Body of pancreas (tissue), 4 donors: ENCODE measurements at regions not wholly inside any gene's neighbourhood (a gene's known extent, or its start where the extent isn't known, plus 50 kb on each side); places are given as distances from the start of the nearest gene placed in this dataset.

Experiments
- ATAC-seq: fragments of 150-250 bp; one replicate; pipeline ENCODE4 v1.9.1; 2016
- DNase-seq, 4 donors: peaks; one replicate each; pipeline ENCODE4 v3.0.0-alpha.2; 2019
- H3K27ac ChIP-seq, 4 donors: fragments of 200-600 bp; sonication (generic); 1 replicate in 3 of 4; 2 replicates in 1 of 4; pipeline versions ENCODE4 v1.5.1 to v1.6.1; 2016 to 2019; ENCODE audit warnings: mild to moderate bottlenecking in 1 of 4, mixed read lengths in 1 of 4, moderate library complexity in 1 of 4
- H3K27me3 ChIP-seq, 2 donors: fragments of 200-600 bp; sonication (generic); one replicate each; pipeline ENCODE4 v1.6.0; 2016; ENCODE audit warnings: mild to moderate bottlenecking in 1 of 2
- H3K36me3 ChIP-seq, 2 donors: fragments of 200-600 bp; sonication (generic); replicated peaks in 1 of 2; 2 replicates each; pipeline ENCODE4 v1.5.1; 2016; ENCODE audit warnings: low read depth in 2 of 2; ENCODE audit not compliant: insufficient read depth in 1 of 2
- H3K4me1 ChIP-seq: fragments of 200-600 bp; sonication (generic); one replicate; pipeline ENCODE4 v1.6.0; 2016
- H3K4me3 ChIP-seq, 2 donors: fragments of 200-600 bp; sonication (generic); 1 replicate in 1 of 2; 2 replicates in 1 of 2; pipeline ENCODE4 v1.5.1; 2016 to 2019
- H3K9me3 ChIP-seq, 3 donors: fragments of 200-600 bp; sonication (generic); 1 replicate in 2 of 3; 2 replicates in 1 of 3; pipeline ENCODE4 v1.5.1; 2016
- POLR2A ChIP-seq, 3 donors: fragments of 450-650 bp; IDR thresholded peaks; one replicate each; pipeline ENCODE4 v1.6.1; 2016; ENCODE audit warnings: antibody characterized with exemption in 3 of 3, mild to moderate bottlenecking in 2 of 3
- WGBS, 2 donors: methylation state at CpG; one replicate each; pipeline ENCODE4 v1.1.5; 2017; 5-methylcytosine and 5-hydroxymethylcytosine counted together
- intact Hi-C: fragments of 100-400 bp; cut with DNase I; formaldehyde crosslinking; loops from one replicate; pipeline ENCODE4 v1.15.1; 2023
- TF ChIP-seq, protein P1 (sequence below), 7 experiments: fragments of 450-650 bp in 4 of 7; fragments of 200-600 bp in 3 of 7; sonication (generic) in 3 of 7; IDR thresholded peaks; one replicate each; pipeline ENCODE4 v1.5.1; 2016 to 2019; ENCODE audit warnings: antibody characterized with exemption in 7 of 7

DNA sequence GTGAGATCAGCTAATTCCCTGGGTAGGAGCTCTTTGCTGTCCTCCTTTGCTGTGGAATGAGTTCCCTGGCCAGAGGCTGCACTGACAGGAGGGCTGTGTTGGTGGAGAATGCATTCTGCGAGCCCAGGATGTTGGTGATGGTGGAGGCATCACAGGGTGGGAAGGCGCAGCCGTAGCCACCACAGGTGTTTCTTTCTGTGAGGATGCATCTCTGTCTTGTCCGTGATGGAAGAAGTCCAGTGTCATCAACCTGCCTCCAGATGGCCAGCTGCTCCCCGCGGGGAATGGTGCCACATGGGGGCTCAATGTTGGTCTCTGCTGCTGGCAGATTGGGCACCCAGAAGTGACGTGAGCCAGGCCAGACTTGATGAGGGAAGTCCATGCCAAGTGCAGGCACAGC is 972.1 kb downstream of the TBC1D22A start:
- H3K9me3 ChIP-seq, result no peaks in the 10 kb centered on the region
- no peak overlapping the region for H3K4me3 ChIP-seq
- H3K27ac ChIP-seq, result no peak overlapping the region
- 69 to 80% methylated on average over 5 to 6 of the region's 7 CpGs for WGBS, 2 donors
- no peaks in the 10 kb centered on the region for H3K36me3 ChIP-seq
- H3K27me3 ChIP-seq, result no peaks in the 10 kb centered on the region
- ATAC-seq (no peak), DNase-seq (no peak)
- intact Hi-C loops, result no loop called here
- TF ChIP-seq POLR2A (IDR thresholded peaks at IDR 0.05), result no peak
- TF ChIP-seq, protein P1, sequence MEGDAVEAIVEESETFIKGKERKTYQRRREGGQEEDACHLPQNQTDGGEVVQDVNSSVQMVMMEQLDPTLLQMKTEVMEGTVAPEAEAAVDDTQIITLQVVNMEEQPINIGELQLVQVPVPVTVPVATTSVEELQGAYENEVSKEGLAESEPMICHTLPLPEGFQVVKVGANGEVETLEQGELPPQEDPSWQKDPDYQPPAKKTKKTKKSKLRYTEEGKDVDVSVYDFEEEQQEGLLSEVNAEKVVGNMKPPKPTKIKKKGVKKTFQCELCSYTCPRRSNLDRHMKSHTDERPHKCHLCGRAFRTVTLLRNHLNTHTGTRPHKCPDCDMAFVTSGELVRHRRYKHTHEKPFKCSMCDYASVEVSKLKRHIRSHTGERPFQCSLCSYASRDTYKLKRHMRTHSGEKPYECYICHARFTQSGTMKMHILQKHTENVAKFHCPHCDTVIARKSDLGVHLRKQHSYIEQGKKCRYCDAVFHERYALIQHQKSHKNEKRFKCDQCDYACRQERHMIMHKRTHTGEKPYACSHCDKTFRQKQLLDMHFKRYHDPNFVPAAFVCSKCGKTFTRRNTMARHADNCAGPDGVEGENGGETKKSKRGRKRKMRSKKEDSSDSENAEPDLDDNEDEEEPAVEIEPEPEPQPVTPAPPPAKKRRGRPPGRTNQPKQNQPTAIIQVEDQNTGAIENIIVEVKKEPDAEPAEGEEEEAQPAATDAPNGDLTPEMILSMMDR (IDR thresholded peaks at IDR 0.05), result no peak
- no peaks in the 10 kb centered on the region for H3K4me1 ChIP-seq

DNA sequence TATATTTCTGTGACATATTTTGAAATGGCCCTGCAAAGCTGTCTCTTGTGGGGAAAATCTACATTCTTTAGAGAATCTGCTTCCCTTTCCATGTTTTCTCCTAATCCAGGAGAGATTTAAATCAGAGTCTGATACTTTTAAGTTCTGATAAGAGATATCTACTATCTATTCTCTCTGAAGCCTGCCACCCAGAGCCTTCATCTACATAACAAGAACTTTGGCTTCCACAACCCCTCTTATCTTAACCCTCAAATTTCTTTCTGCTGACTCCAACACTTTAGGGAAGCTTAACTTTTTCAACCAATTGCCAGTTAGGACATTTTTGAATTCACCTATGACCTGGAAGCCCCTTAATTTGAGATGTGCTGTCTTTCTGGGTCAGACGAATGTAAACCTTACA is 965.2 kb downstream of the TBC1D22A start:
- no peak overlapping the region for H3K27ac ChIP-seq
- no peaks in the 10 kb centered on the region for H3K36me3 ChIP-seq
- H3K4me3 ChIP-seq, result no peak overlapping the region
- H3K27me3 ChIP-seq, result no peaks in the 10 kb centered on the region
- ATAC-seq, result no peak
- 25 to 34% methylated on average over 1 of the region's 1 CpG for WGBS, 2 donors
- no peaks in the 10 kb centered on the region for H3K4me1 ChIP-seq
- TF ChIP-seq, protein P1 (IDR thresholded peaks at IDR 0.05), result no peak
- no peak for TF ChIP-seq POLR2A (IDR thresholded peaks at IDR 0.05)
- intact Hi-C loops, result no loop called here
- no peak for DNase-seq
- H3K9me3 ChIP-seq, result no peaks in the 10 kb centered on the region

DNA sequence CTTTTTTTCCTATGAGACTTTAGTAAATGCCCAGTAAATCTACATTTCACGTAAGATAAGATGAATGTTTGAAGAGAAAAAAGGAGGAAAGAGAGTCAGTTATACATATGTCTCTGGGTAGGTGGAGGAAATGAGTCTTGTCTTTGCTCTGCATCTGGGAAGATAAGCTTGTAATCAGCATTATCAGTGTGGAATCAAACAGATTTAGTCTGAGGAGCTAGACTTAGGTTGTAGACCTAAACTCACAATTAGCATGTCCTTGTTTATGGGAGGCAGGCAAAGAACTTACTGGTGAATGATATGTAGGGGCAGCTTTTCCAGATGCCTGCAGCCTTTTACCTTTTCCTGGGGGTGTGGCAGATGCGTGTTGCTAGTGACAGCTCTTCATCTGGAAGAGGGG is 962.3 kb downstream of the TBC1D22A start:
- no peak for DNase-seq
- Histone ChIP-seq H3K4me3 (no peak overlapping the region), H3K4me1 (no peaks in the 10 kb centered on the region), H3K27me3 (no peaks in the 10 kb centered on the region), H3K27ac (no peak overlapping the region), H3K36me3 (no peaks in the 10 kb centered on the region), H3K9me3 (no peaks in the 10 kb centered on the region)
- TF ChIP-seq, protein P1 (IDR thresholded peaks at IDR 0.05), result no peak
- TF ChIP-seq POLR2A (IDR thresholded peaks at IDR 0.05), result no peak
- WGBS, 2 donors, result 22 to 31% methylated on average over 2 of the region's 2 CpGs
- ATAC-seq, result no peak
- intact Hi-C loops, result no loop called here

- no peak overlapping the region for H3K4me3 ChIP-seq
- ATAC-seq (no peak), DNase-seq (no peak)
- H3K27me3 ChIP-seq, result no peaks in the 10 kb centered on the region
- intact Hi-C loops, result no loop called here
- no peaks in the 10 kb centered on the region for H3K9me3 ChIP-seq
- no peaks in the 10 kb centered on the region for H3K36me3 ChIP-seq
- H3K27ac ChIP-seq, result no peak overlapping the region
- no peaks in the 10 kb centered on the region for H3K4me1 ChIP-seq
- 38 to 45% methylated on average over 5 of the region's 5 CpGs for WGBS, 2 donors
- TF ChIP-seq POLR2A (IDR thresholded peaks at IDR 0.05), result no peak
- TF ChIP-seq, protein P1 (IDR thresholded peaks at IDR 0.05), result no peak
These were observed 961.6 kb downstream of the TBC1D22A start for GRCh38 chr22:47724030-47724429.

DNA sequence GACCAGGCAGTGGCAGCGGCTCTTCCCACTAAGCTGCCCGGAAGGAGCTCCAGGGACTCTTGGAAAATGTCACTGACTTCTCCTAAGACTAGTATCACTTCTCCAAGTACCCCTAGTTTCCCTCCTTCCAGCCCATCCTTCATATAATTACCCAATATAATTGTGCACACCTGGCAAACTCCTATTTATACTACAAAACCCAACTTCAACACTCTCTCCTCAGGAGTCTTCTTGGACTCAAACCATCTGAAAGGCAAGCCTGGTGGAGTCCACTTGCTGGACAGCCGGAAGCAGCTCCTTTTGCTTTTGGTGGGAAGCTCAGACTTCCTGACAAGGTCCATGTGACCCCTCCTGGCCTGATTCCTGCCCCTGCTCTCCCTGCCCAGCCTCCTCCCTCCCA is 955.9 kb downstream of the TBC1D22A start:
- no peak for TF ChIP-seq POLR2A (IDR thresholded peaks at IDR 0.05)
- TF ChIP-seq, protein P1 (IDR thresholded peaks at IDR 0.05), result no peak
- Histone ChIP-seq H3K9me3 (no peaks in the 10 kb centered on the region), H3K4me3 (no peak overlapping the region), H3K27ac (no peak overlapping the region), H3K36me3 (no peaks in the 10 kb centered on the region), H3K27me3 (no peaks in the 10 kb centered on the region), H3K4me1 (no peaks in the 10 kb centered on the region)
- intact Hi-C loops, result no loop called here
- 61 to 81% methylated on average over 3 of the region's 3 CpGs for WGBS, 2 donors
- ATAC-seq, result no peak
- no peak for DNase-seq
